NB4 (cell line): ENCODE measurements at regions not wholly inside any gene's neighbourhood (a gene's known extent, or its start where the extent isn't known, plus 50 kb on each side); places are given as distances from the start of the nearest gene placed in this dataset.

ENCODE experiments used
- DNase-seq: peaks from one replicate; pipeline ENCODE4 v3.0.0; 2010; ENCODE audit warnings: low read depth
- H3K4me3 ChIP-seq: one replicate; pipeline ENCODE4 v1.5.1; 2011; ENCODE audit warnings: mild to moderate bottlenecking, low read depth, low read length, moderate library complexity
- CTCF ChIP-seq: IDR thresholded peaks from one replicate; pipeline ENCODE4 v1.5.1; 2012; ENCODE audit warnings: low read depth, low read length
- MAX ChIP-seq: IDR thresholded peaks from 2 replicates; pipeline ENCODE4 v1.6.1; 2011; ENCODE audit warnings: low read depth, low read length
- MYC ChIP-seq: IDR thresholded peaks from 2 replicates; pipeline ENCODE4 v1.6.1; 2011; ENCODE audit warnings: low read depth, low read length
- POLR2A ChIP-seq: IDR thresholded peaks from 2 replicates; pipeline ENCODE4 v1.6.1; 2011; ENCODE audit warnings: mild to moderate bottlenecking; ENCODE audit not compliant: insufficient read length; ENCODE audit errors: extremely low read depth

GRCh38 chr7:26590709-26591108 lies 273.7 kb downstream of the SKAP2 start:
- H3K4me3 ChIP-seq = no peak overlapping the region
- TF ChIP-seq POLR2A = no peak
- TF ChIP-seq CTCF = no peak
- TF ChIP-seq MYC = no peak
- no peak for TF ChIP-seq MAX
- DNase-seq = no peak

GRCh38 chr7:26592011-26592410 lies 272.4 kb downstream of the SKAP2 start:
- TF ChIP-seq MAX = no peak
- TF ChIP-seq POLR2A = no peak
- TF ChIP-seq MYC = no peak
- no peak for TF ChIP-seq CTCF
- H3K4me3 ChIP-seq = no peak overlapping the region
- DNase-seq = no peak

GRCh38 chr7:26593393-26593792 lies 271.0 kb downstream of the SKAP2 start:
- DNase-seq = no peak
- H3K4me3 ChIP-seq = no peak overlapping the region
- TF ChIP-seq MYC = no peak
- TF ChIP-seq MAX = no peak
- no peak for TF ChIP-seq POLR2A
- no peak for TF ChIP-seq CTCF

GRCh38 chr7:26593896-26594295 lies 270.5 kb downstream of the SKAP2 start:
- no peak overlapping the region for H3K4me3 ChIP-seq
- no peak for DNase-seq
- TF ChIP-seq MYC (no peak), CTCF (no peak), MAX (no peak), POLR2A (no peak)

- no peak for TF ChIP-seq POLR2A
- no peak for TF ChIP-seq MYC
- TF ChIP-seq CTCF = no peak
- TF ChIP-seq MAX = no peak
- no peak overlapping the region for H3K4me3 ChIP-seq
- no peak for DNase-seq
These were observed 269.8 kb downstream of the SKAP2 start for GRCh38 chr7:26594553-26594952.

- TF ChIP-seq MAX (no peak), MYC (no peak), CTCF (no peak), POLR2A (no peak)
- no peak for DNase-seq
- no peak overlapping the region for H3K4me3 ChIP-seq
These were observed 265.5 kb downstream of the SKAP2 start for GRCh38 chr7:26598867-26599266.
